A549 (cell line): ENCODE measurements at regions not wholly inside any gene's neighbourhood (a gene's known extent, or its start where the extent isn't known, plus 50 kb on each side); places are given as distances from the start of the nearest gene placed in this dataset.

Experiments
- ATAC-seq, 2 experiments: fragments of 200-7000 bp in 1 of 2; fragments of >200 bp in 1 of 2; cut with Nextera tagmentation in 1 of 2; cut with Tn5 transposase in 1 of 2; 3 replicates each; pipeline versions ENCODE4 v1.8.0 to v1.9.1; 2018 to 2020; ENCODE audit warnings: mild to moderate bottlenecking in 1 of 2, moderate library complexity in 1 of 2
- CTCF ChIA-PET: fragments of 300-600 bp; sonication (Branson Sonifier 250); formaldehyde crosslinking; extraction: SDS; loops from one replicate; lab custom pipeline; 2021; ENCODE audit warnings: antibody characterized with exemption, inconsistent platforms; lab: Yijun Ruan, JAX
- POLR2A ChIA-PET: fragments of 350-600 bp; formaldehyde crosslinking; extraction: SDS; loops from one replicate; lab custom pipeline; 2021; ENCODE audit warnings: antibody characterized with exemption, inconsistent platforms; lab: Yijun Ruan, JAX
- DNase-seq, 2 experiments: peaks; one replicate each; pipeline versions ENCODE4 v3.0.0 to v3.0.0-alpha.2; 2011 to 2016; ENCODE audit warnings: low read depth in 1 of 2, low spot score in 1 of 2
- FAIRE-seq: peaks from 2 replicates; lab custom pipeline; 2011; peaks lifted over from hg19 to GRCh38; lab: Jason Lieb, UNC
- H3K27ac ChIP-seq, 2 experiments: fragments of >200 bp; sonication (Bioruptor Twin); formaldehyde crosslinking; 3 replicates each; pipeline ENCODE4 v1.5.1; 2016 to 2017
- H3K4me1 ChIP-seq: fragments of >200 bp; sonication (Bioruptor Twin); formaldehyde crosslinking; 3 replicates; pipeline ENCODE4 v1.6.1; 2016
- H3K4me2 ChIP-seq: fragments of >200 bp; sonication (Bioruptor Twin); formaldehyde crosslinking; 3 replicates; pipeline ENCODE4 v1.6.1; 2016
- H3K4me3 ChIP-seq: fragments of >200 bp; sonication (Bioruptor Twin); formaldehyde crosslinking; 3 replicates; pipeline ENCODE4 v1.5.1; 2016
- H3K9me3 ChIP-seq: fragments of >200 bp; sonication (Bioruptor Twin); formaldehyde crosslinking; 3 replicates; pipeline ENCODE4 v1.6.1; 2016
- CTCF ChIP-seq: fragments of >200 bp; sonication (Bioruptor Twin); formaldehyde crosslinking; IDR thresholded peaks from 3 replicates; pipeline ENCODE4 v1.5.1; 2016
- E2F6 ChIP-seq: IDR thresholded peaks from 2 replicates; pipeline ENCODE4 v1.6.1; 2012; ENCODE audit warnings: low read depth, borderline replicate concordance
- FOSL2 ChIP-seq, 2 experiments: fragments of 450-650 bp in 1 of 2; fragments of >200 bp in 1 of 2; sonication (Bioruptor Twin) in 1 of 2; formaldehyde crosslinking; IDR thresholded peaks; 2 replicates each; pipeline versions ENCODE4 v1.5.0 to v1.6.1; 2016 to 2020; ENCODE audit warnings: mild to moderate bottlenecking in 1 of 2, moderate library complexity in 1 of 2
- GATA3 ChIP-seq: IDR thresholded peaks from 2 replicates; pipeline ENCODE4 v1.6.1; 2012; ENCODE audit warnings: borderline replicate concordance
- HDAC2 ChIP-seq: fragments of 200-600 bp; sonication (generic); IDR thresholded peaks from 2 replicates; pipeline ENCODE4 v1.6.1; 2016
- HOXB13 ChIP-seq: fragments of 250-450 bp; sonication (Bioruptor Pico); IDR thresholded peaks from 2 replicates; pipeline ENCODE4 v1.5.0; 2020; ENCODE audit warnings: low read depth, mild to moderate bottlenecking, moderate library complexity
- HOXB5 ChIP-seq: fragments of 250-450 bp; sonication (Bioruptor Pico); IDR thresholded peaks from 2 replicates; pipeline ENCODE4 v1.5.0; 2020; ENCODE audit warnings: mild to moderate bottlenecking, moderate library complexity
- KDM5A ChIP-seq: fragments of 200-600 bp; sonication (generic); IDR thresholded peaks from 2 replicates; pipeline ENCODE4 v1.6.1; 2016; ENCODE audit warnings: antibody characterized with exemption, mild to moderate bottlenecking
- MAFK ChIP-seq: fragments of 450-650 bp; IDR thresholded peaks from 2 replicates; pipeline ENCODE4 v1.6.1; 2014; ENCODE audit not compliant: partially characterized antibody
- MAX ChIP-seq: IDR thresholded peaks from 2 replicates; pipeline ENCODE4 v1.6.1; 2012
- NR3C1 ChIP-seq: fragments of >200 bp; sonication (Bioruptor Twin); formaldehyde crosslinking; IDR thresholded peaks from 3 replicates; pipeline ENCODE4 v1.6.1; 2017
- PHF8 ChIP-seq: fragments of 200-600 bp; sonication (generic); IDR thresholded peaks from 2 replicates; pipeline ENCODE4 v1.6.1; 2016; ENCODE audit warnings: low read depth, mild to moderate bottlenecking, antibody characterized with exemption, moderate library complexity, borderline replicate concordance
- POLR2A ChIP-seq: IDR thresholded peaks from 2 replicates; pipeline ENCODE4 v1.6.1; 2012; ENCODE audit warnings: mild to moderate bottlenecking, low read length
- RAD21 ChIP-seq, 2 experiments: fragments of >200 bp in 1 of 2; sonication (Bioruptor Twin) in 1 of 2; formaldehyde crosslinking in 1 of 2; IDR thresholded peaks in 1 of 2; conservative IDR thresholded peaks in 1 of 2; 2 replicates in 1 of 2; 3 replicates in 1 of 2; pipeline ENCODE4 v1.6.1; 2012 to 2018; ENCODE audit warnings: inconsistent platforms in 1 of 2
- RCOR1 ChIP-seq: fragments of 150-350 bp; IDR thresholded peaks from 2 replicates; pipeline ENCODE4 v1.6.1; 2014; ENCODE audit warnings: antibody characterized with exemption, low read length, low read depth
- REST ChIP-seq: fragments of 200-600 bp; sonication (generic); IDR thresholded peaks from 2 replicates; pipeline ENCODE4 v1.6.1; 2016; ENCODE audit warnings: antibody characterized with exemption, mild to moderate bottlenecking, moderate library complexity
- RNF2 ChIP-seq: fragments of 200-600 bp; sonication (generic); IDR thresholded peaks from 2 replicates; pipeline ENCODE4 v1.6.1; 2016; ENCODE audit warnings: low read depth, mild to moderate bottlenecking, antibody characterized with exemption, moderate library complexity, borderline replicate concordance
- TFCP2L1 ChIP-seq: fragments of 250-450 bp; sonication (Bioruptor Pico); IDR thresholded peaks from 2 replicates; pipeline ENCODE4 v1.5.0; 2021; ENCODE audit warnings: mild to moderate bottlenecking
- USF2 ChIP-seq: fragments of 450-650 bp; IDR thresholded peaks from 2 replicates; pipeline ENCODE4 v1.6.1; 2014; ENCODE audit warnings: antibody characterized with exemption
- WGBS: methylation state at CpG from one replicate; pipeline ENCODE4 v1.1.6; 2017; ENCODE audit errors: missing lambda C conversion rate; 5-methylcytosine and 5-hydroxymethylcytosine counted together

GRCh38 chr11:69427337-69427736 is 54.1 kb upstream of the LINC01488 start (continued):
- TF ChIP-seq USF2 (no peak), TFCP2L1 (CRISPR knock-in tag) (no peak), PHF8 (no peak)

GRCh38 chr11:69427906-69428880 is 53.3 kb upstream of the LINC01488 start:
- no peak overlapping the region for H3K4me3 ChIP-seq
- peak overlapping the region in 1 of 2 experiments; percentile 11; a peak in 1 of 6 replicates for H3K27ac ChIP-seq
- ATAC-seq: no peak
- peaks cover 14% of the 10 kb centered on the region for H3K4me1 ChIP-seq
- H3K9me3 ChIP-seq: peaks cover 13% of the 10 kb centered on the region; the same call in 2 of the 3 replicates
- no peak for TF ChIP-seq NR3C1
- TF ChIP-seq HDAC2: no peak
- TF ChIP-seq RCOR1: no peak
- no peak for TF ChIP-seq CTCF
- no peak for TF ChIP-seq HOXB13 (CRISPR knock-in tag)
- no peak for TF ChIP-seq GATA3
- TF ChIP-seq MAFK: no peak
- no peak for TF ChIP-seq E2F6
- H3K4me2 ChIP-seq: no peak overlapping the region
- WGBS: 85% methylated on average over 12 of the region's 19 CpGs
- ChIA-PET POLR2A (no interaction called here), CTCF (interaction anchor here (0.9 to 1.4 kb wide), 4 partner anchors 17 to 216 kb away, joined by 3 to 4 read pairs (median 3); no protein-coding TSS in a partner anchor)
- FAIRE-seq: no peak
- DNase-seq: no peak

- FAIRE-seq (no peak), DNase-seq (no peak), ATAC-seq (peak in 1 of 2 experiments; percentile 15; a peak in 3 of 6 replicates)
- ChIA-PET POLR2A (interaction anchor here (2.0 kb wide), 1 partner anchor 132 kb away, joined by 4 read pairs; no protein-coding TSS in a partner anchor), CTCF (interaction anchor here (1.1 to 1.2 kb wide), 2 partner anchors 13 to 19 kb away, joined by 3 read pairs; no protein-coding TSS in a partner anchor)
- Histone ChIP-seq H3K27ac (peak overlapping the region in 1 of 2 experiments; percentile 74; a peak in 3 of 6 replicates), H3K4me3 (no peak overlapping the region), H3K9me3 (peaks cover 6% of the 10 kb centered on the region; the same call in 2 of the 3 replicates), H3K4me1 (peaks cover 14% of the 10 kb centered on the region), H3K4me2 (no peak overlapping the region)
- 87% methylated on average over 27 of the region's 30 CpGs for WGBS
- no peak for TF ChIP-seq MAX
- TF ChIP-seq NR3C1: no peak
- TF ChIP-seq RNF2: no peak
- TF ChIP-seq HOXB5 (CRISPR knock-in tag): no peak
- no peak for TF ChIP-seq POLR2A
- no peak for TF ChIP-seq KDM5A
- no peak for TF ChIP-seq FOSL2 (IDR thresholded peaks at IDR 0.05)
- no peak for TF ChIP-seq FOSL2 (CRISPR knock-in tag; IDR thresholded peaks at IDR 0.05)
- TF ChIP-seq USF2: no peak
- no peak for TF ChIP-seq REST
- no peak for TF ChIP-seq RAD21 (conservative IDR thresholded peaks at IDR 0.05 in 1 of 2, IDR thresholded peaks at IDR 0.05 in 1 of 2)
- no peak for TF ChIP-seq GATA3
Measured at GRCh38 chr11:69429716-69430491, 51.6 kb upstream of the LINC01488 start.
